GM06990 (cell line): ENCODE measurements at regions not wholly inside any gene's neighbourhood (a gene's known extent, or its start where the extent isn't known, plus 50 kb on each side); places are given as distances from the start of the nearest gene placed in this dataset.

Experiments used
- DNase-seq: peaks from one replicate; pipeline ENCODE4 v3.0.0-alpha.2; 2011; ENCODE audit not compliant: insufficient read length; ENCODE audit errors: extremely low read depth
- H3K27me3 ChIP-seq: replicated peaks from 2 replicates; pipeline ENCODE4 v1.6.0; 2011; ENCODE audit warnings: low read length; ENCODE audit not compliant: control insufficient read depth, insufficient read depth
- H3K36me3 ChIP-seq: 2 replicates; pipeline ENCODE4 v1.5.1; 2011; ENCODE audit warnings: low read length; ENCODE audit not compliant: control insufficient read depth, insufficient read depth
- H3K4me3 ChIP-seq: replicated peaks from 2 replicates; pipeline ENCODE4 v1.5.1; 2011; ENCODE audit warnings: low read depth, mild to moderate bottlenecking, control low read depth, low read length
- CTCF ChIP-seq: IDR thresholded peaks from 2 replicates; pipeline ENCODE4 v1.5.1; 2011; ENCODE audit warnings: low read length, control low read depth, mild to moderate bottlenecking, inconsistent platforms; ENCODE audit not compliant: insufficient read depth, poor library complexity, severe bottlenecking

GRCh38 chr3:24741506-24741905 is 246.9 kb upstream of the THRB start:
- no peak for TF ChIP-seq CTCF
- H3K36me3 ChIP-seq, result no peaks in the 10 kb centered on the region
- no peak overlapping the region for H3K4me3 ChIP-seq
- no peak for DNase-seq
- no peaks in the 10 kb centered on the region for H3K27me3 ChIP-seq

GRCh38 chr3:24748520-24748919 is 253.9 kb upstream of the THRB start:
- Histone ChIP-seq H3K4me3 (no peak overlapping the region), H3K36me3 (no peaks in the 10 kb centered on the region), H3K27me3 (no peaks in the 10 kb centered on the region)
- DNase-seq, result no peak
- no peak for TF ChIP-seq CTCF

- H3K27me3 ChIP-seq, result no peaks in the 10 kb centered on the region
- H3K36me3 ChIP-seq, result no peaks in the 10 kb centered on the region
- TF ChIP-seq CTCF, result no peak
- H3K4me3 ChIP-seq, result no peak overlapping the region
- no peak for DNase-seq
Observed at GRCh38 chr3:24751020-24751419, 256.4 kb upstream of the THRB start.

- no peak overlapping the region for H3K4me3 ChIP-seq
- DNase-seq, result no peak
- no peaks in the 10 kb centered on the region for H3K36me3 ChIP-seq
- H3K27me3 ChIP-seq, result no peaks in the 10 kb centered on the region; the same call in 1 of the 2 replicates
- no peak for TF ChIP-seq CTCF
Observed at GRCh38 chr3:24756101-24756888, 261.6 kb upstream of the THRB start.

GRCh38 chr3:24763393-24763792 is 268.7 kb upstream of the THRB start:
- Histone ChIP-seq H3K4me3 (no peak overlapping the region), H3K27me3 (no peaks in the 10 kb centered on the region; the same call in 1 of the 2 replicates), H3K36me3 (no peaks in the 10 kb centered on the region)
- no peak for TF ChIP-seq CTCF
- DNase-seq, result no peak

- H3K27me3 ChIP-seq, result no peaks in the 10 kb centered on the region; the same call in 1 of the 2 replicates
- no peak for TF ChIP-seq CTCF
- DNase-seq, result no peak
- H3K4me3 ChIP-seq, result no peak overlapping the region
- H3K36me3 ChIP-seq, result no peaks in the 10 kb centered on the region
Observed at GRCh38 chr3:24764236-24764915, 269.7 kb upstream of the THRB start.
